ENCODE measurements at regions not wholly inside any gene's neighbourhood (a gene's known extent, or its start where the extent isn't known, plus 50 kb on each side); places are given as distances from the start of the nearest gene placed in this dataset.
"Not testable (repeated sequence)": the region's sequence is repeated elsewhere in the genome, so short reads cannot be mapped to it uniquely, and the experiment has no call there.

- no peak for TF ChIP-seq CTCF (IDR thresholded peaks at IDR 0.05)
- peaks cover 22% of the 10 kb centered on the region for H3K4me1 Mint-ChIP-seq (ENCODE audit: low read depth)
- no peak overlapping the region for H3K27ac Mint-ChIP-seq (ENCODE audit: unreplicated experiment)
- DNase-seq (ENCODE audit: low spot score), result no peak
- peaks cover 23% of the 10 kb centered on the region for H3K9me3 Mint-ChIP-seq (ENCODE audit: low read depth)
- no peak overlapping the region for H3K4me3 Mint-ChIP-seq (ENCODE audit: unreplicated experiment)
- H3K27me3 Mint-ChIP-seq (ENCODE audit: low read depth), result no peaks in the 10 kb centered on the region
- peaks cover 7% of the 10 kb centered on the region for H3K36me3 Mint-ChIP-seq (ENCODE audit: low read depth)
Measured at GRCh38 chr1:55437692-55438091, 222.5 kb upstream of the USP24 start.

GRCh38 chr1:55430720-55431119 lies 215.6 kb upstream of the USP24 start:
- H3K27ac Mint-ChIP-seq (ENCODE audit: unreplicated experiment), result peak overlapping the region; percentile 32
- peaks cover 46% of the 10 kb centered on the region for H3K4me1 Mint-ChIP-seq (ENCODE audit: low read depth)
- H3K9me3 Mint-ChIP-seq (ENCODE audit: low read depth), result peaks cover 14% of the 10 kb centered on the region
- not testable (repeated sequence) for H3K36me3 Mint-ChIP-seq (ENCODE audit: low read depth); H3K27me3 Mint-ChIP-seq (ENCODE audit: low read depth); DNase-seq (ENCODE audit: low spot score); H3K4me3 Mint-ChIP-seq (ENCODE audit: unreplicated experiment)

- peaks cover 46% of the 10 kb centered on the region for H3K4me1 Mint-ChIP-seq (ENCODE audit: low read depth)
- not testable (repeated sequence) for H3K27me3 Mint-ChIP-seq (ENCODE audit: low read depth); H3K9me3 Mint-ChIP-seq (ENCODE audit: low read depth); H3K4me3 Mint-ChIP-seq (ENCODE audit: unreplicated experiment); DNase-seq (ENCODE audit: low spot score); H3K36me3 Mint-ChIP-seq (ENCODE audit: low read depth)
- peak overlapping the region; percentile 95 for H3K27ac Mint-ChIP-seq (ENCODE audit: unreplicated experiment)
Measured at GRCh38 chr1:55430206-55430605, 215.0 kb upstream of the USP24 start.

GRCh38 chr1:55428944-55429931 lies 214.1 kb upstream of the USP24 start:
- H3K27ac Mint-ChIP-seq (ENCODE audit: unreplicated experiment), result peak overlapping the region; percentile 95
- no peak for DNase-seq (ENCODE audit: low spot score)
- no peak overlapping the region for H3K4me3 Mint-ChIP-seq (ENCODE audit: unreplicated experiment)
- peaks cover 8% of the 10 kb centered on the region for H3K9me3 Mint-ChIP-seq (ENCODE audit: low read depth)
- H3K27me3 Mint-ChIP-seq (ENCODE audit: low read depth), result no peaks in the 10 kb centered on the region
- no peak for TF ChIP-seq CTCF (IDR thresholded peaks at IDR 0.05)
- H3K36me3 Mint-ChIP-seq (ENCODE audit: low read depth), result peaks cover 3% of the 10 kb centered on the region
- peaks cover 46% of the 10 kb centered on the region for H3K4me1 Mint-ChIP-seq (ENCODE audit: low read depth)

- no peak for DNase-seq (ENCODE audit: low spot score)
- Mint-ChIP-seq H3K36me3 (ENCODE audit: low read depth) (peaks cover under 1% of the 10 kb centered on the region), H3K9me3 (ENCODE audit: low read depth) (peaks cover 2% of the 10 kb centered on the region), H3K27ac (ENCODE audit: unreplicated experiment) (peak overlapping the region; percentile 95), H3K27me3 (ENCODE audit: low read depth) (no peaks in the 10 kb centered on the region), H3K4me1 (ENCODE audit: low read depth) (peaks cover 46% of the 10 kb centered on the region), H3K4me3 (ENCODE audit: unreplicated experiment) (no peak overlapping the region)
- no peak for TF ChIP-seq CTCF (IDR thresholded peaks at IDR 0.05)
Measured at GRCh38 chr1:55428231-55428630, 213.1 kb upstream of the USP24 start.

- Mint-ChIP-seq H3K4me3 (ENCODE audit: unreplicated experiment) (no peak overlapping the region), H3K36me3 (ENCODE audit: low read depth) (no peaks in the 10 kb centered on the region), H3K27me3 (ENCODE audit: low read depth) (no peaks in the 10 kb centered on the region), H3K4me1 (ENCODE audit: low read depth) (peaks cover 46% of the 10 kb centered on the region), H3K9me3 (ENCODE audit: low read depth) (no peaks in the 10 kb centered on the region), H3K27ac (ENCODE audit: unreplicated experiment) (no peak overlapping the region)
- DNase-seq (ENCODE audit: low spot score), result no peak
- TF ChIP-seq CTCF (IDR thresholded peaks at IDR 0.05), result no peak
Measured at GRCh38 chr1:55427606-55428005, 212.4 kb upstream of the USP24 start.

Data from chondrocyte (in vitro differentiated cells).